Fibroblast of lung (primary cell): ENCODE measurements at regions not wholly inside any gene's neighbourhood (a gene's known extent, or its start where the extent isn't known, plus 50 kb on each side); places are given as distances from the start of the nearest gene placed in this dataset.
A peak's percentile ranks its signal among the peaks of the same experiment; 100 is the strongest.

Experiments used
- DNase-seq, 2 donors: peaks; one replicate each; pipeline versions ENCODE4 v3.0.0 to v3.0.0-alpha.2; 2010; ENCODE audit warnings: low read depth in 2 of 2
- H2AFZ ChIP-seq: 2 replicates; pipeline ENCODE4 v1.5.1; 2012; ENCODE audit warnings: low read length, control low read depth, inconsistent platforms
- H3K27ac ChIP-seq: 2 replicates; pipeline ENCODE4 v1.5.1; 2011; ENCODE audit warnings: low read length, control low read depth; ENCODE audit not compliant: insufficient read depth
- H3K27me3 ChIP-seq: 2 replicates; pipeline ENCODE4 v1.5.1; 2011; ENCODE audit warnings: mild to moderate bottlenecking, low read length; ENCODE audit not compliant: control insufficient read depth, insufficient read depth
- H3K36me3 ChIP-seq: 2 replicates; pipeline ENCODE4 v1.5.1; 2011; ENCODE audit warnings: low read length; ENCODE audit not compliant: control insufficient read depth, insufficient read depth
- H3K4me1 ChIP-seq: 2 replicates; pipeline ENCODE4 v1.5.1; 2011; ENCODE audit warnings: low read length; ENCODE audit not compliant: control insufficient read depth, insufficient read depth; ENCODE audit errors: extremely low read depth
- H3K4me2 ChIP-seq: 2 replicates; pipeline ENCODE4 v1.5.1; 2011; ENCODE audit warnings: low read length, control low read depth; ENCODE audit not compliant: insufficient read depth; ENCODE audit errors: extremely low read depth
- H3K4me3 ChIP-seq, 4 experiments: fragments of 200-600 bp in 1 of 4; sonication (generic) in 1 of 4; replicated peaks in 1 of 4; 2 replicates each; pipeline ENCODE4 v1.5.1; 2011 to 2016; ENCODE audit warnings: low read length in 4 of 4, low read depth in 3 of 4, mild to moderate bottlenecking in 3 of 4, control low read depth in 2 of 4, inconsistent platforms in 1 of 4, mixed read lengths in 1 of 4; ENCODE audit not compliant: insufficient read depth in 1 of 4; ENCODE audit errors: control extremely low read depth in 1 of 4
- H3K79me2 ChIP-seq: 2 replicates; pipeline ENCODE4 v1.5.1; 2012; ENCODE audit warnings: mild to moderate bottlenecking, low read length, inconsistent platforms; ENCODE audit not compliant: control insufficient read depth, insufficient read depth
- H3K9ac ChIP-seq: 2 replicates; pipeline ENCODE4 v1.5.1; 2011; ENCODE audit warnings: mild to moderate bottlenecking, low read length, control low read depth; ENCODE audit not compliant: insufficient read depth
- H3K9me3 ChIP-seq: 2 replicates; pipeline ENCODE4 v1.5.1; 2012; ENCODE audit warnings: low read depth, low read length; ENCODE audit not compliant: control insufficient read depth, insufficient read depth
- H4K20me1 ChIP-seq: 2 replicates; pipeline ENCODE4 v1.5.1; 2011; ENCODE audit warnings: low read length; ENCODE audit not compliant: control insufficient read depth, insufficient read depth; ENCODE audit errors: extremely low read depth
- EZH2 ChIP-seq: IDR thresholded peaks from 2 replicates; pipeline ENCODE4 v1.5.1; 2012; ENCODE audit warnings: low read length, control low read depth, mild to moderate bottlenecking; ENCODE audit errors: missing control alignments
- TF ChIP-seq, protein P1 (sequence below), 2 donors: IDR thresholded peaks in 1 of 2; conservative IDR thresholded peaks in 1 of 2; 1 replicate in 1 of 2; 2 replicates in 1 of 2; pipeline ENCODE4 v1.5.1; 2011 to 2012; ENCODE audit warnings: low read length in 2 of 2, control low read depth in 1 of 2, inconsistent platforms in 1 of 2, low read depth in 1 of 2, mild to moderate bottlenecking in 1 of 2

- H2AFZ ChIP-seq: no peak overlapping the region
- no peaks in the 10 kb centered on the region for H4K20me1 ChIP-seq
- TF ChIP-seq, protein P1, sequence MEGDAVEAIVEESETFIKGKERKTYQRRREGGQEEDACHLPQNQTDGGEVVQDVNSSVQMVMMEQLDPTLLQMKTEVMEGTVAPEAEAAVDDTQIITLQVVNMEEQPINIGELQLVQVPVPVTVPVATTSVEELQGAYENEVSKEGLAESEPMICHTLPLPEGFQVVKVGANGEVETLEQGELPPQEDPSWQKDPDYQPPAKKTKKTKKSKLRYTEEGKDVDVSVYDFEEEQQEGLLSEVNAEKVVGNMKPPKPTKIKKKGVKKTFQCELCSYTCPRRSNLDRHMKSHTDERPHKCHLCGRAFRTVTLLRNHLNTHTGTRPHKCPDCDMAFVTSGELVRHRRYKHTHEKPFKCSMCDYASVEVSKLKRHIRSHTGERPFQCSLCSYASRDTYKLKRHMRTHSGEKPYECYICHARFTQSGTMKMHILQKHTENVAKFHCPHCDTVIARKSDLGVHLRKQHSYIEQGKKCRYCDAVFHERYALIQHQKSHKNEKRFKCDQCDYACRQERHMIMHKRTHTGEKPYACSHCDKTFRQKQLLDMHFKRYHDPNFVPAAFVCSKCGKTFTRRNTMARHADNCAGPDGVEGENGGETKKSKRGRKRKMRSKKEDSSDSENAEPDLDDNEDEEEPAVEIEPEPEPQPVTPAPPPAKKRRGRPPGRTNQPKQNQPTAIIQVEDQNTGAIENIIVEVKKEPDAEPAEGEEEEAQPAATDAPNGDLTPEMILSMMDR (conservative IDR thresholded peaks at IDR 0.05 in 1 of 2, IDR thresholded peaks at IDR 0.05 in 1 of 2; ENCODE audit: low read depth in 1 of 2, low read length in 2 of 2): no peak
- no peak for TF ChIP-seq EZH2
- no peaks in the 10 kb centered on the region for H3K27me3 ChIP-seq
- peak overlapping the region; percentile 11 for H3K4me2 ChIP-seq
- peaks cover 13% of the 10 kb centered on the region for H3K4me1 ChIP-seq
- no peak overlapping the region for H3K27ac ChIP-seq
- no peaks in the 10 kb centered on the region for H3K36me3 ChIP-seq
- H3K79me2 ChIP-seq: no peaks in the 10 kb centered on the region
- H3K9me3 ChIP-seq: no peaks in the 10 kb centered on the region
- no peak overlapping the region for H3K9ac ChIP-seq
- DNase-seq: peak; percentile 44 to 65
- no peak overlapping the region for H3K4me3 ChIP-seq
Observed at GRCh38 chr11:110991661-110992355, 253.7 kb upstream of the POU2AF2 start.

GRCh38 chr11:110990311-110990710 lies 255.2 kb upstream of the POU2AF2 start:
- Histone ChIP-seq H2AFZ (no peak overlapping the region), H3K79me2 (no peaks in the 10 kb centered on the region), H3K9ac (no peak overlapping the region), H3K4me3 (no peak overlapping the region), H3K27ac (no peak overlapping the region), H3K9me3 (no peaks in the 10 kb centered on the region), H3K4me1 (peaks cover 13% of the 10 kb centered on the region), H3K36me3 (no peaks in the 10 kb centered on the region), H4K20me1 (no peaks in the 10 kb centered on the region), H3K27me3 (no peaks in the 10 kb centered on the region), H3K4me2 (peak overlapping the region; percentile 8)
- no peak for DNase-seq
- no peak for TF ChIP-seq EZH2
- TF ChIP-seq, protein P1 (conservative IDR thresholded peaks at IDR 0.05 in 1 of 2, IDR thresholded peaks at IDR 0.05 in 1 of 2; ENCODE audit: low read depth in 1 of 2, low read length in 2 of 2): no peak

DNA sequence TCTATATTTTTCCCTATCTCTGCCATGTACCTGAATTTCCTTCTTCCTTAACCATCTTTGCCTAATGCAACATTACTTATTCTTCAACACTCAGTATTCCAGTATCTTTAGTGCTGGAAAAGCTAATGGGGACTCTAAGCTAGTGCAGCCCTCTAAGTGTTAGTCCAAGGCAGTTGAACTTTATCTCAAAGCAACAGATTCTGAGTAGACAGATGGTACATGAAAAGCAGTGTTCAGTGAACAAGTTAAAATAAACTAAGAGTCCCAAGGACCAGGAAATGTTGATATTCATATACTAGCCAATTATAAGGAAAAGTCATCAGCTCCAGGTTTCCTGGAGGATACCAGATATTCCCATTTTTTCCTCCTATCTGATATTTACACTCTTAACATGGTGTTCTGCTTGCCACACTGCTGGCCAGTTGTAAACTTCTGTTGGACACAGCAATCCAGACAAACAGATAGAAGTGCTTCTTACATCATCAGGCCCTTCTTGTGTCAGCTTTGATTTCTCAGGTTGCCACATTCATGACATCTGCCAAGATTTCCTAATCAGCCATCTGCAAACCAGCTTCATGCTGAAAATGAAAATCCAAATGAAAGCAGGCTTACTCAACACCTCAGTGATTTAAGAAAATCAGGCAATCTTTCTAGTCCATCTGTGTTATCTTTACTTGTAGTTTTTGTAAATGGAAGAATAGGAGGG lies 255.9 kb upstream of the POU2AF2 start:
- no peaks in the 10 kb centered on the region for H4K20me1 ChIP-seq
- H2AFZ ChIP-seq: no peak overlapping the region
- no peaks in the 10 kb centered on the region for H3K9me3 ChIP-seq
- H3K27ac ChIP-seq: no peak overlapping the region
- no peak overlapping the region for H3K4me3 ChIP-seq
- no peaks in the 10 kb centered on the region for H3K79me2 ChIP-seq
- no peak overlapping the region for H3K4me2 ChIP-seq
- no peak for TF ChIP-seq EZH2
- TF ChIP-seq, protein P1 (conservative IDR thresholded peaks at IDR 0.05 in 1 of 2, IDR thresholded peaks at IDR 0.05 in 1 of 2; ENCODE audit: low read depth in 1 of 2, low read length in 2 of 2): no peak
- no peak overlapping the region for H3K9ac ChIP-seq
- peaks cover 13% of the 10 kb centered on the region for H3K4me1 ChIP-seq
- no peaks in the 10 kb centered on the region for H3K36me3 ChIP-seq
- H3K27me3 ChIP-seq: no peaks in the 10 kb centered on the region
- DNase-seq: peak; percentile 53 to 96
